Left lung (tissue), 4 donors: ENCODE measurements at regions not wholly inside any gene's neighbourhood (a gene's known extent, or its start where the extent isn't known, plus 50 kb on each side); places are given as distances from the start of the nearest gene placed in this dataset.
"Not testable (repeated sequence)": the region's sequence is repeated elsewhere in the genome, so short reads cannot be mapped to it uniquely, and the experiment has no call there.

Source experiments
- ATAC-seq: fragments of 200-7000 bp; cut with Tn5 transposase; one replicate; pipeline ENCODE4 v1.9.1; 2020; ENCODE audit warnings: moderate library complexity
- DNase-seq, 4 donors: peaks; one replicate each; pipeline ENCODE4 v3.0.0-alpha.2; 2013 to 2020
- H3K27ac ChIP-seq, 2 donors: fragments of 200-600 bp; sonication (generic) in 1 of 2; one replicate each; pipeline versions ENCODE4 v1.5.0 to v1.8.0; 2020 to 2021
- H3K27me3 ChIP-seq, 2 donors: fragments of 200-600 bp; sonication (generic) in 1 of 2; one replicate each; pipeline versions ENCODE4 v1.5.0 to v1.8.0; 2020 to 2021
- H3K36me3 ChIP-seq, 2 donors: fragments of 200-600 bp; sonication (generic) in 1 of 2; one replicate each; pipeline versions ENCODE4 v1.5.0 to v1.8.0; 2020 to 2021
- H3K4me1 ChIP-seq, 2 donors: fragments of 200-600 bp; one replicate each; pipeline ENCODE4 v1.8.0; 2021
- H3K4me3 ChIP-seq, 2 donors: fragments of 200-600 bp; sonication (generic) in 1 of 2; one replicate each; pipeline versions ENCODE4 v1.5.0 to v1.8.0; 2020 to 2021; ENCODE audit warnings: mild to moderate bottlenecking in 1 of 2
- H3K9me3 ChIP-seq, 2 donors: fragments of 200-600 bp; sonication (generic) in 1 of 2; one replicate each; pipeline versions ENCODE4 v1.5.0 to v1.8.0; 2020 to 2021
- CTCF ChIP-seq, 2 donors: fragments of 200-600 bp; sonication (generic) in 1 of 2; IDR thresholded peaks; one replicate each; pipeline versions ENCODE4 v1.5.0 to v1.8.0; 2021; ENCODE audit warnings: antibody characterized with exemption in 2 of 2
- intact Hi-C, 2 donors: fragments of 100-400 bp; cut with DNase I; formaldehyde crosslinking; loops; one replicate each; pipeline versions ENCODE4 v1.11.2 to v1.14.2; 2022
- donor health status: DM: no; HTN: yes; CAD: no.
- donor health status: DM: no; HTN: no; CAD: no.

DNA sequence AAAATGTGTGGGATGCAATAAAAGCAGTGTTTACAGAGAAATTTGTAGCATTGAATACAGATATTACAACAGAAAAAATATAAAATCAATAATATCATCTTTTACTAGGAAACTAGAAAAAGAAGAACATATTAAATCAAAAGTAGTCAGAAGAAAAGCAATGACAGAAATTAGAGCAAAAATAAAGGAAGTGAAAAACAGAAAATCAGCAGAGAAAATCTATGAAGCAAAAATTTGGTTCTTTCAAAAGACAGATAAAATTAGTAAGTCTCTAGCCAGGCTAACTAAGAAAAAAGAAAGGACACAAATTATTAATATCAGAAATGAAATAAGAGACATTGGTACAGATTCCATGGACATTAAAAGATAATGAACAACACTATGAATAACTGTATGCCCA is 212.0 kb upstream of the MGAT5 start:
- ATAC-seq (no peak), DNase-seq (no peak)
- intact Hi-C loops, result no loop called here
- Histone ChIP-seq H3K27ac (no peak overlapping the region), H3K27me3 (no peaks in the 10 kb centered on the region), H3K4me1 (no peaks in the 10 kb centered on the region), H3K9me3 (no peaks in the 10 kb centered on the region), H3K36me3 (no peaks in the 10 kb centered on the region), H3K4me3 (no peak overlapping the region)
- no peak for TF ChIP-seq CTCF (IDR thresholded peaks at IDR 0.05)

- DNase-seq, H3K9me3 ChIP-seq, intact Hi-C loops, ATAC-seq, H3K27ac ChIP-seq, H3K4me1 ChIP-seq, H3K27me3 ChIP-seq, H3K36me3 ChIP-seq, H3K4me3 ChIP-seq: not testable (repeated sequence)
Observed at GRCh38 chr2:134043028-134043427, 210.8 kb upstream of the MGAT5 start.

DNA sequence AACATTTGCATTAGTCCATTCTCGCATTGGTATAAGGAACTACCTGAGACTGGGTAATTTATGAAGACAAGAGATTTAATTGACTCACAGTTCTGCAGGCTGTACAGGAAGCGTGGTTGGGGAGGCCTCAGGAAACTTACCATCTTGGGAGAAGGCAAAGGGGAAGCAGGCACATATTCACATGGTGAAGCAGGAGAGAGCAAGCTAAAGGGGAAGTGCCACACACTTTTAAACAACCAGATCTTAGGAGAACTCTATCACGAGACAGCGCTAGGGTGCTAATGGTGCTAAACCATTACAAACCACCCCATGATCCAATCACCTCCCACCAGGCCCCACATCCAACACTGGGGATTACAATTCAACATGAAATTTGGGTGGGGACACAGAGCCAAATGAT is 201.7 kb upstream of the MGAT5 start:
- H3K4me3 ChIP-seq, result no peak overlapping the region
- no peaks in the 10 kb centered on the region for H3K27me3 ChIP-seq
- no peak for DNase-seq
- peaks cover 0 to 5% of the 10 kb centered on the region in 2 donors for H3K9me3 ChIP-seq
- intact Hi-C loops, result no loop called here
- ATAC-seq, result no peak
- TF ChIP-seq CTCF (IDR thresholded peaks at IDR 0.05), result no peak
- no peaks in the 10 kb centered on the region for H3K4me1 ChIP-seq
- no peaks in the 10 kb centered on the region for H3K36me3 ChIP-seq
- no peak overlapping the region for H3K27ac ChIP-seq

GRCh38 chr2:134056173-134056572 is 197.7 kb upstream of the MGAT5 start:
- H3K9me3 ChIP-seq, result peaks cover 0 to 3% of the 10 kb centered on the region in 2 donors
- ATAC-seq, result no peak
- TF ChIP-seq CTCF (IDR thresholded peaks at IDR 0.05), result no peak

GRCh38 chr2:134061066-134061465 is 192.8 kb upstream of the MGAT5 start:
- DNase-seq, H3K4me1 ChIP-seq, intact Hi-C loops, ATAC-seq, H3K27me3 ChIP-seq, H3K36me3 ChIP-seq, H3K4me3 ChIP-seq, H3K27ac ChIP-seq: not testable (repeated sequence)
- H3K9me3 ChIP-seq, result peaks cover 0 to 12% of the 10 kb centered on the region in 2 donors

More at GRCh38 chr2:134056173-134056572, 197.7 kb upstream of the MGAT5 start:
- no peaks in the 10 kb centered on the region for H3K27me3 ChIP-seq
- no peak overlapping the region for H3K27ac ChIP-seq
- no peak for DNase-seq
- no peaks in the 10 kb centered on the region for H3K36me3 ChIP-seq
- no peaks in the 10 kb centered on the region for H3K4me1 ChIP-seq
- intact Hi-C loops, result no loop called here
- H3K4me3 ChIP-seq, result no peak overlapping the region

GRCh38 chr2:134062235-134062634 is 191.6 kb upstream of the MGAT5 start:
- peaks cover 0 to 12% of the 10 kb centered on the region in 2 donors for H3K9me3 ChIP-seq
- H3K4me1 ChIP-seq, H3K4me3 ChIP-seq, H3K36me3 ChIP-seq, ATAC-seq, intact Hi-C loops, H3K27me3 ChIP-seq, DNase-seq, H3K27ac ChIP-seq: not testable (repeated sequence)

- H3K36me3 ChIP-seq, ATAC-seq, H3K27ac ChIP-seq, intact Hi-C loops, H3K4me1 ChIP-seq, H3K27me3 ChIP-seq, DNase-seq, H3K4me3 ChIP-seq: not testable (repeated sequence)
- H3K9me3 ChIP-seq, result peaks cover 0 to 12% of the 10 kb centered on the region in 2 donors
Observed at GRCh38 chr2:134063916-134064315, 190.0 kb upstream of the MGAT5 start.
